B cell (primary cell): ENCODE measurements at regions not wholly inside any gene's neighbourhood (a gene's known extent, or its start where the extent isn't known, plus 50 kb on each side); places are given as distances from the start of the nearest gene placed in this dataset.

Experiments
- ATAC-seq: fragments of 200-7000 bp; cut with Tn5 transposase; one replicate; pipeline ENCODE4 v1.10.0; 2021; ENCODE audit warnings: low read depth, mild to moderate bottlenecking, moderate number of reproducible peaks, moderate library complexity
- CTCF ChIA-PET: fragments of 350-600 bp; sonication (Branson Sonifier 250); formaldehyde crosslinking; loops from one replicate; lab custom pipeline; 2021; ENCODE audit warnings: antibody characterized with exemption, inconsistent platforms; lab: Charles Lee
- POLR2A ChIA-PET: fragments of 350-600 bp; sonication (Branson Sonifier 250); formaldehyde crosslinking; loops from one replicate; lab custom pipeline; 2021; ENCODE audit warnings: antibody characterized with exemption; lab: Charles Lee
- DNase-seq: peaks from one replicate; pipeline ENCODE4 v3.0.0; 2013
- H2AFZ ChIP-seq: 2 replicates; pipeline ENCODE4 v1.6.1; 2012; ENCODE audit warnings: mild to moderate bottlenecking, low read depth, low read length; ENCODE audit not compliant: insufficient read depth, poor library complexity, severe bottlenecking
- H3K27ac ChIP-seq, 2 donors: 1 replicate in 1 of 2; 2 replicates in 1 of 2; pipeline ENCODE4 v1.5.1; 2012 to 2013; ENCODE audit warnings: low read length in 2 of 2, mild to moderate bottlenecking in 2 of 2, moderate library complexity in 1 of 2
- H3K27me3 ChIP-seq, 4 experiments: fragments of 200-600 bp in 1 of 4; sonication (generic) in 1 of 4; replicated peaks in 1 of 4; 1 replicate in 2 of 4; 2 replicates in 2 of 4; pipeline versions ENCODE4 v1.6.1 to v1.7.0; 2013 to 2016; ENCODE audit warnings: low read length in 3 of 4, mild to moderate bottlenecking in 2 of 4, mixed read lengths in 1 of 4, moderate library complexity in 1 of 4; ENCODE audit not compliant: insufficient read depth in 4 of 4, control insufficient read depth in 3 of 4; ENCODE audit errors: control extremely low read depth in 1 of 4
- H3K36me3 ChIP-seq, 2 experiments: replicated peaks in 1 of 2; 1 replicate in 1 of 2; 2 replicates in 1 of 2; pipeline versions ENCODE4 v1.6.1 to v1.7.1; 2013; ENCODE audit warnings: low read length in 1 of 2; ENCODE audit not compliant: insufficient read depth in 2 of 2, control insufficient read depth in 1 of 2; ENCODE audit errors: control extremely low read depth in 1 of 2, extremely low read depth in 1 of 2
- H3K4me1 ChIP-seq, 2 donors: fragments of 200-600 bp in 1 of 2; sonication (generic) in 1 of 2; 1 replicate in 1 of 2; 2 replicates in 1 of 2; pipeline versions ENCODE4 v1.5.1 to v1.6.1; 2013 to 2017; ENCODE audit warnings: low read length in 2 of 2; ENCODE audit not compliant: control insufficient read depth in 2 of 2, insufficient read depth in 2 of 2
- H3K4me2 ChIP-seq: replicated peaks from 2 replicates; pipeline ENCODE3; 2012; ENCODE audit warnings: mild to moderate bottlenecking, low read depth, low read length; ENCODE audit not compliant: poor library complexity, severe bottlenecking
- H3K4me3 ChIP-seq, 5 experiments: fragments of 200-600 bp in 1 of 5; sonication (generic) in 1 of 5; 1 replicate in 3 of 5; 2 replicates in 2 of 5; pipeline versions ENCODE4 v1.5.1 to v1.7.0; 2011 to 2016; ENCODE audit warnings: low read length in 4 of 5, mild to moderate bottlenecking in 4 of 5, low read depth in 2 of 5, control low read depth in 1 of 5, moderate library complexity in 1 of 5; ENCODE audit not compliant: insufficient read depth in 1 of 5; ENCODE audit errors: control extremely low read depth in 1 of 5, extremely low read depth in 1 of 5
- H3K79me2 ChIP-seq: fragments of 200-600 bp; sonication (generic); one replicate; pipeline ENCODE4 v1.6.0; 2016; ENCODE audit warnings: low read length; ENCODE audit not compliant: control insufficient read depth, insufficient read depth
- H3K9ac ChIP-seq: fragments of 200-600 bp; sonication (generic); 2 replicates; pipeline ENCODE4 v1.6.1; 2017; ENCODE audit warnings: mild to moderate bottlenecking, low read length, moderate library complexity
- H3K9me3 ChIP-seq, 3 donors: one replicate each; pipeline versions ENCODE4 v1.6.1 to v1.7.1; 2013; ENCODE audit warnings: low read length in 2 of 3; ENCODE audit not compliant: control insufficient read depth in 2 of 3, insufficient read depth in 1 of 3; ENCODE audit errors: control extremely low read depth in 1 of 3
- H4K20me1 ChIP-seq: 2 replicates; pipeline ENCODE4 v1.6.0; 2012; ENCODE audit warnings: mild to moderate bottlenecking, low read length; ENCODE audit not compliant: insufficient read depth, control insufficient read depth, poor library complexity, severe bottlenecking
- H3K27ac Mint-ChIP-seq: one replicate; pipeline ENCODE4 v1.8.0; 2021; ENCODE audit warnings: mixed read lengths
- H3K27me3 Mint-ChIP-seq: one replicate; pipeline ENCODE4 v1.8.0; 2021; ENCODE audit warnings: mixed read lengths
- H3K4me1 Mint-ChIP-seq: one replicate; pipeline ENCODE4 v1.8.0; 2021; ENCODE audit warnings: mixed read lengths
- H3K4me3 Mint-ChIP-seq: one replicate; pipeline ENCODE4 v1.8.0; 2021; ENCODE audit warnings: mixed read lengths
- H3K9me3 Mint-ChIP-seq: one replicate; pipeline ENCODE4 v1.8.0; 2022; ENCODE audit warnings: mixed read lengths; ENCODE audit not compliant: insufficient read depth
- CTCF ChIP-seq: fragments of 200-600 bp; IDR thresholded peaks from one replicate; pipeline ENCODE4 v1.8.0; 2022; ENCODE audit warnings: antibody characterized with exemption, mild to moderate bottlenecking
- EZH2 ChIP-seq: IDR thresholded peaks from 2 replicates; pipeline ENCODE4 v1.6.1; 2012; ENCODE audit warnings: borderline replicate concordance, low read depth, mild to moderate bottlenecking, moderate library complexity, low read length; ENCODE audit not compliant: insufficient read depth, poor library complexity, severe bottlenecking
- WGBS: methylation state at CpG from one replicate; pipeline ENCODE4 v1.1.5; 2013; ENCODE audit warnings: missing lambda C conversion rate; ENCODE audit not compliant: insufficient coverage; 5-methylcytosine and 5-hydroxymethylcytosine counted together
- intact Hi-C: fragments of 100-400 bp; cut with micrococcal nuclease; formaldehyde crosslinking; loops from one replicate; pipeline ENCODE4 v1.10.0; 2022

GRCh38 chr16:86180244-86180643, 281.3 kb downstream of the IRF8 start:
- Mint-ChIP-seq H3K9me3 (no peaks in the 10 kb centered on the region), H3K27ac (no peak overlapping the region), H3K4me3 (no peak overlapping the region), H3K27me3 (peaks cover 8% of the 10 kb centered on the region), H3K4me1 (no peaks in the 10 kb centered on the region)
- no peak overlapping the region for H3K4me2 ChIP-seq
- peaks cover 0 to 8% (median 0%) of the 10 kb centered on the region in 4 experiments for H3K27me3 ChIP-seq
- H3K4me1 ChIP-seq: no peaks in the 10 kb centered on the region
- H4K20me1 ChIP-seq: no peaks in the 10 kb centered on the region
- TF ChIP-seq CTCF: no peak
- no peak for TF ChIP-seq EZH2
- no peak for ATAC-seq
- H3K9ac ChIP-seq: no peak overlapping the region
- H3K4me3 ChIP-seq: no peak overlapping the region
- CTCF ChIA-PET: no interaction called here
- H3K79me2 ChIP-seq: no peaks in the 10 kb centered on the region
- intact Hi-C loops: no loop called here
- no peak overlapping the region for H2AFZ ChIP-seq
- H3K27ac ChIP-seq: no peak overlapping the region
- DNase-seq: no peak
- POLR2A ChIA-PET: no interaction called here
- WGBS: 92% methylated on average over 13 of the region's 13 CpGs
- H3K36me3 ChIP-seq: no peaks in the 10 kb centered on the region
- H3K9me3 ChIP-seq: peaks cover 0 to 10% (median 0%) of the 10 kb centered on the region in 3 donors

DNA sequence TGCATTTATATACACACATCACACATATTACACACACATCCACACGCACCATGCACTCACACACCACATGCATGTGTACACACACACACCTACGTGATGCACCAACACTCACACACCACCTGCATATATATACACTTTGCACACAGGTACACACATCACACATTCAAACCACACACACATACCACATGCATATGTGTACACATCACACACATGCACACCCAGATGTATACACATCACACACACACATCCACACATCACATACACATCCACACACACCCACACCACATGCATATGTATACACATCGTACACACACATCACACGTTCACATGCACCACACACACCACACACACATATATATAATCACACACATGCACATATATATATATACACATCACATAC, 281.8 kb downstream of the IRF8 start:
- intact Hi-C loops: no loop called here
- ATAC-seq: no peak
- H3K27ac ChIP-seq: no peak overlapping the region
- no peaks in the 10 kb centered on the region for H3K79me2 ChIP-seq
- H3K4me3 Mint-ChIP-seq: no peak overlapping the region
- no peak for TF ChIP-seq EZH2
- no peak for TF ChIP-seq CTCF
- no peak overlapping the region for H3K9ac ChIP-seq
- 93% methylated on average over 4 of the region's 4 CpGs for WGBS
- H3K27me3 Mint-ChIP-seq: peaks cover 4% of the 10 kb centered on the region
- ChIA-PET CTCF (no interaction called here), POLR2A (no interaction called here)
- no peaks in the 10 kb centered on the region for H3K9me3 Mint-ChIP-seq
- no peaks in the 10 kb centered on the region for H4K20me1 ChIP-seq
- H3K9me3 ChIP-seq: peaks cover 0 to 10% (median 0%) of the 10 kb centered on the region in 3 donors
- H3K4me1 ChIP-seq: no peaks in the 10 kb centered on the region
- no peak overlapping the region for H3K4me2 ChIP-seq
- no peak overlapping the region for H2AFZ ChIP-seq
- no peak for DNase-seq
- no peak overlapping the region for H3K27ac Mint-ChIP-seq
- H3K4me1 Mint-ChIP-seq: no peaks in the 10 kb centered on the region
- no peaks in the 10 kb centered on the region for H3K36me3 ChIP-seq
- no peak overlapping the region for H3K4me3 ChIP-seq
- peaks cover 0 to 7% (median 0%) of the 10 kb centered on the region in 4 experiments for H3K27me3 ChIP-seq
